GM18951 (cell line): ENCODE measurements at regions not wholly inside any gene's neighbourhood (a gene's known extent, or its start where the extent isn't known, plus 50 kb on each side); places are given as distances from the start of the nearest gene placed in this dataset.
"Not testable (repeated sequence)": the region's sequence is repeated elsewhere in the genome, so short reads cannot be mapped to it uniquely, and the experiment has no call there.

Experiments used
- POLR2A ChIP-seq: IDR thresholded peaks from 4 replicates; pipeline ENCODE4 v1.6.1; 2011; ENCODE audit warnings: mild to moderate bottlenecking; ENCODE audit not compliant: insufficient read length, insufficient read depth; ENCODE audit errors: extremely low read depth
- in situ Hi-C: fragments of 300-500 bp; cut with MboI; formaldehyde crosslinking; loops from one replicate; pipeline ENCODE4 v1.12.0; 2022; ENCODE audit warnings: low sequenced_read_pairs, mixed read lengths, inconsistent platforms; ENCODE audit not compliant: unreplicated experiment

GRCh38 chrX:65331371-65331770, 203.2 kb downstream of the LAS1L start:
- in situ Hi-C loops: no loop called here
- no peak for TF ChIP-seq POLR2A

- in situ Hi-C loops: no loop called here
Observed at GRCh38 chrX:65300104-65300809, 234.3 kb downstream of the LAS1L start.

DNA sequence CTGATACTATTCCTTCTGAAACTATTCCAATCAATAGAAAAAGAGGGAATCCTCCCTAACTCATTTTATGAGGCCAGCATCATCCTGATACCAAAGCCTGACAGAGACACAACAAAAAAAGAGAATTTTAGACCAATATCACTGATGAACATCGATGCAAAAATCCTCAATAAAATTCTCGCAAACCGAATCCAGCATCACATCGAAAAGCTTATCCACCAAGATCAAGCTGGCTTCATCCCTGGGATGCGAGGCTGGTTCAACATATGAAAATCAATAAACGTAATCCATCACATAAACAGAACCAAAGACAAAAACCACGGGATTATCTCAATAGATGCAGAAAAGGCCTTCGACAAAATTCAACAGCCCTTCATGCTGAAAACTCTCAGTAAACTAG, 251.7 kb downstream of the LAS1L start:
- in situ Hi-C loops: not testable (repeated sequence)

More at GRCh38 chrX:65300104-65300809, 234.3 kb downstream of the LAS1L start:
- TF ChIP-seq POLR2A: no peak

- in situ Hi-C loops: no loop called here
- TF ChIP-seq POLR2A: no peak
Observed at GRCh38 chrX:65273152-65273551, 261.4 kb downstream of the LAS1L start.

DNA sequence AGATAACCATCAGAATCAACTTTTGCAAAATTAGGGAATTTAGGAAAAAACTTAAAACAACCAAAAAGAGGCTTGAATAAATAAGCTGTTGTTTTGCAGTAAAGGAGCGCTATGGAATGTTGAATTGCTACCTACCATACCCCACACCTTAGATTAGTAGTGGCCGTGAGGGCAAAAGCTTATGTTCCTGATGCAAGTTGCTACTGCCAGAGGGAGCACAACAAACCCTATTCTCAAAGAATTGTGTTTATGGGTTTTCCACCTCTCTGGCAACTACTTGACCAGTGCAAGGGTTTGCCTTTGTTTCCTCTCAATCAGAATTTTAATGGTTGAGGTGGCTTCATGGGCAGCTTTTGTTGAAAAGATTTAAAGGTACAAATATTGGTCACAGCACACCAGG, 268.1 kb downstream of the LAS1L start:
- in situ Hi-C loops: no loop called here
- TF ChIP-seq POLR2A: no peak

DNA sequence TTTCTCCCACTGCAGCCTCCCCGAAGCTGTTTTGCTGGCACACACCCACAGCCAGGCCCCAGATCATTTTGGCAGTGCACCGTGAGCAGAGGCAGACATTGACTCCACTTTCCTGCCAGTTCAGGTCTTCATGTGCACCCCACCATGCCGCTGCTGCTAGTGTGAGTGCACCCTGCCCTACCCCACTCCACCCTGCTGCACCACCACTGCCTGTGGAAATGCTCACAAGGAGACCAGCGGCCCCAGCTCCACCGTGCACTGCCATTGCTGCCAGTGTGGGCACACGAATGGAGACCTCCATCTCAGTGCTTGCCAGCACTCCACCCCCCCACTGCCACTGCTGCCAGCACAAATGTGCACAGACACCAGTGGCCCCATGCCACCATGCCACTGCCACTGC, 277.6 kb upstream of the ZC4H2 start:
- in situ Hi-C loops: no loop called here
- no peak for TF ChIP-seq POLR2A

GRCh38 chrX:65241059-65241721, 264.9 kb upstream of the ZC4H2 start:
- TF ChIP-seq POLR2A: no peak
- in situ Hi-C loops: no loop called here

DNA sequence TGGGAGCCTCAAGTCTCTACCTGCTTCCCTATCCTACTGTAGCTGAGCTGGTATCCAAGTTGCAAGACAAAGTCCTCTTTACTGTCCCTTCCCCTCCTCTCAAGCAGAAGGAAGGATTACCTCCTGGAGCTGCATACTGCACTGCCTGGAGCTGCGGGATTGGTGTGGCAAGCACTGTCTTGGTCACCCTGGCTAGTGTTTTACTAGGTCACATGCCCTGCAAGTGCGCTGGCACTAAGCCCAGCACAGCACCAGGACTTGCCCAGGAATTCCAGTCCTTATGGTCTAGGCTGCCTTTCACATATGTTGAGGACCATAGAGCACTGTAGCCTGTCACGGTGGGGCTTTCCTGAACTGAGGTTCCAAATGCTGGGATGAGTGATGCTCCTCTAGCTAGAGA, 227.3 kb upstream of the ZC4H2 start:
- TF ChIP-seq POLR2A: no peak
- in situ Hi-C loops: no loop called here

GRCh38 chrX:65196758-65197360, 220.6 kb upstream of the ZC4H2 start:
- no peak for TF ChIP-seq POLR2A

GRCh38 chrX:65195621-65196020, 219.4 kb upstream of the ZC4H2 start:
- TF ChIP-seq POLR2A: no peak
- in situ Hi-C loops: no loop called here

More at GRCh38 chrX:65196758-65197360, 220.6 kb upstream of the ZC4H2 start:
- in situ Hi-C loops: no loop called here

- in situ Hi-C loops: no loop called here
- no peak for TF ChIP-seq POLR2A
Observed at GRCh38 chrX:65194547-65194946, 218.3 kb upstream of the ZC4H2 start.

DNA sequence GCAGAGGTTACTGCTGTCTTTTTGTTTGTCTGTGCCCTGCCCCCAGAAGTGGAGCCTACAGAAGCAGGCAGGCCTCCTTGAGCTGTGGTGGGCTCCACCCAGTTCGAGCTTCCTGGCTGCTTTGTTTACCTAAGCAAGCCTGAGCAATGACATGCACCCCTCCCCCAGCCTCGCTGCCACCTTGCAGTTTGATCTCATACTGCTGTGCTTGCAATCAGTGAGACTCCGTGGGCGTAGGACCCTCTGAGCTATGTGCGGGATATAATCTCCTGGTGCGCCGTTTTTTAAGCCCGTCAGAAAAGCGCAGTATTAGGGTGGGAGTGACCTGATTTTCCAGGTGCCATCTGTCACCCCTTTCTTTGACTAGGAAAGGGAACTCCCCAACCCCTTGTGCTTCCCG, 187.1 kb upstream of the ZC4H2 start:
- in situ Hi-C loops: not testable (repeated sequence)

DNA sequence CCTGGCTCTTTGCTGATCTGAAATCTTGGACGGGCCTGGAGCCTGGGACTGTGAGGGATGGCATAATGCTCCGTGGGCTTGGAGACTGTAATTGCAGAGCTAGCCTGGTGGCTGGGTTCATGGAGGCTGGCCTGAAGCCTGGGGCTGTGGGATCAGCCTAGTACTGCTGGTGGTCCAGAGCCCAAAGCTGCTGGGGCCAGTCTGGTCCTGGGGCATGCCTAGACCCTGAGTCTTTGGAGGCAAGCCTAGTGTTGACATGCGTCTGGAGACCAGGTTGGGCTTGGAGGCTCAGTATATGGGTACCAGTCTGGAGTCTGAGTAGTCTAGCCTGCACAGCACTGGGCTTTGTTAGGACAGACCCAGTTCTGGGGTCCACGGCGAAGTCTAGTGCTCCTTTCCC, 172.0 kb upstream of the ZC4H2 start:
- in situ Hi-C loops: no loop called here
- TF ChIP-seq POLR2A: no peak

GRCh38 chrX:65136424-65136823, 160.2 kb upstream of the ZC4H2 start:
- in situ Hi-C loops: no loop called here
- TF ChIP-seq POLR2A: no peak
